ENCODE measurements at regions not wholly inside any gene's neighbourhood (a gene's known extent, or its start where the extent isn't known, plus 50 kb on each side); places are given as distances from the start of the nearest gene placed in this dataset.
"Not testable (repeated sequence)": the region's sequence is repeated elsewhere in the genome, so short reads cannot be mapped to it uniquely, and the experiment has no call there.

- DNase-seq (ENCODE audit: low spot score) = no peak
- TF ChIP-seq, protein P1, sequence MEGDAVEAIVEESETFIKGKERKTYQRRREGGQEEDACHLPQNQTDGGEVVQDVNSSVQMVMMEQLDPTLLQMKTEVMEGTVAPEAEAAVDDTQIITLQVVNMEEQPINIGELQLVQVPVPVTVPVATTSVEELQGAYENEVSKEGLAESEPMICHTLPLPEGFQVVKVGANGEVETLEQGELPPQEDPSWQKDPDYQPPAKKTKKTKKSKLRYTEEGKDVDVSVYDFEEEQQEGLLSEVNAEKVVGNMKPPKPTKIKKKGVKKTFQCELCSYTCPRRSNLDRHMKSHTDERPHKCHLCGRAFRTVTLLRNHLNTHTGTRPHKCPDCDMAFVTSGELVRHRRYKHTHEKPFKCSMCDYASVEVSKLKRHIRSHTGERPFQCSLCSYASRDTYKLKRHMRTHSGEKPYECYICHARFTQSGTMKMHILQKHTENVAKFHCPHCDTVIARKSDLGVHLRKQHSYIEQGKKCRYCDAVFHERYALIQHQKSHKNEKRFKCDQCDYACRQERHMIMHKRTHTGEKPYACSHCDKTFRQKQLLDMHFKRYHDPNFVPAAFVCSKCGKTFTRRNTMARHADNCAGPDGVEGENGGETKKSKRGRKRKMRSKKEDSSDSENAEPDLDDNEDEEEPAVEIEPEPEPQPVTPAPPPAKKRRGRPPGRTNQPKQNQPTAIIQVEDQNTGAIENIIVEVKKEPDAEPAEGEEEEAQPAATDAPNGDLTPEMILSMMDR (IDR thresholded peaks at IDR 0.05; ENCODE audit: extremely low read depth, missing control alignments) = no peak
These were observed 58.9 kb downstream of the OR5AK2 start for GRCh38 chr11:57047610-57048009.

DNA sequence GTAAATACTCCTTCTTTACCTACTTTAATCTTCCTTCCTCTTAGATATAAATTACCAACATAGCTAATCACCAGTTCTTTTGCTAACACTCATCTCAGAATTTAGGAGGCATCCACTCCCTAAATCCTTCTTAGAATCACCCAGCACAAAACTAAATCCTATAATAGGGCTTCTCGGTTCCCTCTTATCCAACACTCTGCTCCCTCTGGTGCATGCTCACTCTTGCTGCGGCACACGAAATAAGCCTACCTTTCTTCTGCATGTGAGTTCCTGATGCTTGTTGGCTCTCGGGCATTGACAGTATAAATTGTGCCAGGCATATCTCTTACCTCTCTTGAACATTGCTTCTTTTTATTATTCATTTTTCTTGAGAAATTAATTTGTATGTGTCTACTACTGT lies 61.0 kb downstream of the OR5AK2 start:
- TF ChIP-seq, protein P1 (IDR thresholded peaks at IDR 0.05; ENCODE audit: extremely low read depth, missing control alignments) = no peak
- no peak for DNase-seq (ENCODE audit: low spot score)

DNA sequence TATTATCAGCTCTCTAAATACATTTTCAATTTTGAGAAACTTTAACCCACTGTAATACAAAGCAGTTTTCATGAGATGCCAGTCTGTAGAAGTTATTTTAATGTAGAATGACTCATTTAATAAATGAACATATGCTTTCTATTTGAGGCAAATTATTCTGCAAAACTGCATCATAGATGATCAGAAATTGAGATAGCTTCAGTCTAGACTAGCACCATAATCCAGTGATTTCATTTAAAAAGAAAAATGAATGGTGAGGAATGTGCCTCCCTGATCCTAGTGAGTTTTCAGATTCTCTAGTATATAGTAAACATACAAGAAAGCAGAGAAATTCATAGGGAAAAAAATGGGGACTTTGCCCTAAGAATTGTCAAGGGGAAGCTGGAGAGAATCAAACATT lies 66.1 kb downstream of the OR5AK2 start:
- TF ChIP-seq, protein P1 (IDR thresholded peaks at IDR 0.05; ENCODE audit: extremely low read depth, missing control alignments) = no peak
- DNase-seq (ENCODE audit: low spot score) = no peak

DNA sequence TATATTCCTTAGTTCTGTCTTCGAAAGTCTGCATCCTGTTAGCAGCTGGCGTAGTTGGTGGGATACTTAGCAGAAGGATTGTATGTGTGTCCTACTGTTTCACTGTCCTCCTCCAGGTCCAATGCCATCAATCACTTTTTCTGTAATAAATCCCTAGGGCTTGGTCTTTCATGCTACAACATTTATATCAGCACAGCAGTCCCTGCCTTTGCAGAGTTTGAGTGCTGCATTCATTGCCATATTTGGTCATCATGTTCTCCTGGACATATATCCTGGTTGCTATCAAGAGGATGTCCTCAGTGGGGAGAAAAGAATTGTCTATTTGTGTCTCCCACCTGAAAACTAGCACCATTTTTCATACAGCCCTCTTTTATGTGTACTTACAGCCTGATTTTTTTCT lies 67.0 kb downstream of the OR5AK2 start:
- TF ChIP-seq, protein P1 (IDR thresholded peaks at IDR 0.05; ENCODE audit: extremely low read depth, missing control alignments) = no peak
- DNase-seq (ENCODE audit: low spot score) = no peak

GRCh38 chr11:57056735-57057134 lies 68.0 kb downstream of the OR5AK2 start:
- DNase-seq (ENCODE audit: low spot score) = no peak
- TF ChIP-seq, protein P1 (IDR thresholded peaks at IDR 0.05; ENCODE audit: extremely low read depth, missing control alignments) = no peak

DNA sequence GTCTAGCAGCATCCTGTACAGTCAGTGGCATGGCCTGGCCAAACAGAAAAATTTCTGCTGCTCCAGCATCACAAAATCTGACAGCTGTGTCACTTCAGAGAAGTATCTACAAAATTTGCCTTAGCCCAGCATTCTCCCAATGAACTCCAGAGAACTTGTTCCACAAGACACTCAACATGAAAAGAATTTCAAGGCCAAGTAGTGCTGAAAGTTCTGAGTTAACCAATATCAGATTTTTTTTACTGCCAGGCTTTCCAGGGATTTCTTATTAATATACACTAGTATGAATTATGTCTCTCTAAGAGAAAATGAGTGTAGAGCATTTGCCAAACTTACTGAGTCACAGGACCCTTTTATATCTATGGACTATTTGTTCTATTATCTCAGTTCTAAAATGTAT lies 68.8 kb downstream of the OR5AK2 start:
- DNase-seq (ENCODE audit: low spot score) = no peak
- TF ChIP-seq, protein P1 (IDR thresholded peaks at IDR 0.05; ENCODE audit: extremely low read depth, missing control alignments) = no peak

- DNase-seq (ENCODE audit: low spot score) = not testable (repeated sequence)
These were observed 74.2 kb downstream of the OR5AK2 start for GRCh38 chr11:57062957-57063356.

- TF ChIP-seq, protein P1 (IDR thresholded peaks at IDR 0.05; ENCODE audit: extremely low read depth, missing control alignments) = no peak
- no peak for DNase-seq (ENCODE audit: low spot score)
These were observed 81.2 kb downstream of the OR5AK2 start for GRCh38 chr11:57069942-57070341.

Data from GM20000 (cell line).